Liver (tissue), 3 donors: ENCODE measurements at regions not wholly inside any gene's neighbourhood (a gene's known extent, or its start where the extent isn't known, plus 50 kb on each side); places are given as distances from the start of the nearest gene placed in this dataset.

Experiments
- CTCF ChIP-seq: fragments of 150-350 bp; IDR thresholded peaks from 2 replicates; pipeline ENCODE4 v1.5.1; 2017; ENCODE audit warnings: improper control_type of control experiment, low read depth, low read length; ENCODE audit not compliant: missing input control
- EGR1 ChIP-seq, 2 donors: IDR thresholded peaks; 2 replicates each; pipeline ENCODE4 v1.6.1; 2016 to 2018; ENCODE audit warnings: antibody characterized with exemption in 2 of 2, low read depth in 2 of 2
- FOXA1 ChIP-seq: IDR thresholded peaks from 2 replicates; pipeline ENCODE4 v1.6.1; 2016; ENCODE audit warnings: antibody characterized with exemption
- JUND ChIP-seq, 2 donors: IDR thresholded peaks; 2 replicates each; pipeline ENCODE4 v1.6.1; 2016; ENCODE audit warnings: antibody characterized with exemption in 2 of 2
- MAX ChIP-seq: IDR thresholded peaks from 2 replicates; pipeline ENCODE4 v1.6.1; 2016; ENCODE audit warnings: antibody characterized with exemption
- NR2F2 ChIP-seq: IDR thresholded peaks from 2 replicates; pipeline ENCODE4 v1.6.1; 2016; ENCODE audit warnings: antibody characterized with exemption
- RAD21 ChIP-seq, 2 donors: IDR thresholded peaks; 2 replicates each; pipeline ENCODE4 v1.6.1; 2016; ENCODE audit warnings: antibody characterized with exemption in 2 of 2, mild to moderate bottlenecking in 2 of 2
- TAF1 ChIP-seq: conservative IDR thresholded peaks from 2 replicates; pipeline ENCODE4 v1.6.1; 2016; ENCODE audit warnings: antibody characterized with exemption, mild to moderate bottlenecking
- ZBTB33 ChIP-seq: IDR thresholded peaks from 2 replicates; pipeline ENCODE4 v1.6.1; 2016; ENCODE audit warnings: antibody characterized with exemption
- donor health status: healthy.
- donor health status: healthy.

- TF ChIP-seq CTCF, result no peak
- TF ChIP-seq TAF1, result no peak
- TF ChIP-seq FOXA1, result no peak
- TF ChIP-seq NR2F2, result no peak
- no peak for TF ChIP-seq JUND (IDR thresholded peaks at IDR 0.05)
- TF ChIP-seq RAD21 (IDR thresholded peaks at IDR 0.05), result no peak
- no peak for TF ChIP-seq EGR1 (IDR thresholded peaks at IDR 0.05; ENCODE audit: low read depth in 2 of 2)
- TF ChIP-seq ZBTB33, result no peak
- no peak for TF ChIP-seq MAX
Measured at GRCh38 chr22:23478175-23478574, 101.9 kb downstream of the IGLL1 start.
